ENCODE measurements at regions not wholly inside any gene's neighbourhood (a gene's known extent, or its start where the extent isn't known, plus 50 kb on each side); places are given as distances from the start of the nearest gene placed in this dataset.

- Histone ChIP-seq H3K27me3 (ENCODE audit: control insufficient read depth, insufficient read depth, low read length) (no peaks in the 10 kb centered on the region), H3K27ac (ENCODE audit: low read length) (no peak overlapping the region), H3K4me1 (ENCODE audit: control insufficient read depth, low read depth, low read length) (peaks cover 3% of the 10 kb centered on the region), H3K36me3 (ENCODE audit: control insufficient read depth, low read depth, low read length) (no peaks in the 10 kb centered on the region), H3K9me3 (ENCODE audit: control insufficient read depth, low read depth, low read length) (no peaks in the 10 kb centered on the region), H3K4me3 (ENCODE audit: low read length) (no peak overlapping the region), H3K9ac (ENCODE audit: low read length) (no peak overlapping the region)
These were observed 50.2 kb upstream of the NCOR2 start for GRCh38 chr12:124617615-124618014.
